Lower lobe of right lung (tissue), 2 donors: ENCODE measurements at regions not wholly inside any gene's neighbourhood (a gene's known extent, or its start where the extent isn't known, plus 50 kb on each side); places are given as distances from the start of the nearest gene placed in this dataset.

Experiments used
- ATAC-seq, 2 donors: fragments of 200-7000 bp; cut with Tn5 transposase; one replicate each; pipeline ENCODE4 v1.9.1; 2020 to 2022; ENCODE audit warnings: mild to moderate bottlenecking in 2 of 2, moderate library complexity in 2 of 2
- DNase-seq: peaks from one replicate; pipeline ENCODE4 v3.0.0-alpha.2; 2020
- H3K27ac ChIP-seq: fragments of 200-600 bp; one replicate; pipeline ENCODE4 v1.8.0; 2022
- H3K27me3 ChIP-seq: fragments of 200-600 bp; one replicate; pipeline ENCODE4 v1.8.0; 2022; ENCODE audit warnings: low read depth
- H3K36me3 ChIP-seq: fragments of 200-600 bp; one replicate; pipeline ENCODE4 v1.8.0; 2022; ENCODE audit warnings: mild to moderate bottlenecking
- H3K4me1 ChIP-seq: fragments of 200-600 bp; one replicate; pipeline ENCODE4 v1.8.0; 2022
- H3K4me3 ChIP-seq: fragments of 200-600 bp; one replicate; pipeline ENCODE4 v1.8.0; 2022; ENCODE audit warnings: mild to moderate bottlenecking
- H3K9me3 ChIP-seq: fragments of 200-600 bp; one replicate; pipeline ENCODE4 v1.8.0; 2022
- CTCF ChIP-seq: fragments of 200-600 bp; IDR thresholded peaks from one replicate; pipeline ENCODE4 v1.8.0; 2022; ENCODE audit warnings: antibody characterized with exemption, mild to moderate bottlenecking
- intact Hi-C: fragments of 100-400 bp; cut with DNase I; formaldehyde crosslinking; loops from one replicate; pipeline ENCODE4 v1.11.0; 2022
- donor health status: DM: no; HTN: yes; CAD: no; lungs with severe emphysema.

DNA sequence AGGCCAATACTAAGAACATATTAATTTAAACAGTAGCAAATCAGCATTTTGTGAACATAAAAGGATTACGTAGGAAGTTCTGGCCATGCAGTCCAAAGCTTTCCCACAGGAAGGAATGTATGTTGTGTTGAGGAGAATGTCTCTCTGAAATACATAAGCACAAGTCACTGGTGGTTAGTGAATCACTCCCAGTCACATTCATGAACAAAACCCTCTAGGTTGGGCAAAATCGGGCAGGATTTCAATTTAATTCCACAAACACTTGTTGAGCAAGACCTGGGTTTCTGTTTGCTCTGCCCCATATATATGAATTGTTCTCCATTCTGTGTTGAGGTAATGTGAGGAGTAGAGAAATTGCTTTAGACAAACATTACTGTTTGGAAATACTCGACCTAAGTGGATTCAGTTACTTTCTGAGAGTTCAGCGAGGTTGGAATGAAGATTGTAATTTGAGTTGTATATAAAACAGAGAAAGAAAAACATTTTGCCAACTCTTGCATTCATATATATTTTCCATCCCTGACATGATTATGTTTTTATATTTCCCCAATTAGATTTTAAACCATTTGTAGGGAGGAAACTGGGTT lies 127.6 kb upstream of the RPS23 start:
- H3K36me3 ChIP-seq: no peaks in the 10 kb centered on the region
- H3K27me3 ChIP-seq: no peaks in the 10 kb centered on the region
- H3K4me1 ChIP-seq: peaks cover 19% of the 10 kb centered on the region
- peak; percentile 85 to 87 for ATAC-seq
- TF ChIP-seq CTCF: no peak
- H3K9me3 ChIP-seq: peaks cover 10% of the 10 kb centered on the region
- DNase-seq: no peak
- peak overlapping the region; percentile 61 for H3K27ac ChIP-seq
- intact Hi-C loops: no loop called here
- H3K4me3 ChIP-seq: no peak overlapping the region

DNA sequence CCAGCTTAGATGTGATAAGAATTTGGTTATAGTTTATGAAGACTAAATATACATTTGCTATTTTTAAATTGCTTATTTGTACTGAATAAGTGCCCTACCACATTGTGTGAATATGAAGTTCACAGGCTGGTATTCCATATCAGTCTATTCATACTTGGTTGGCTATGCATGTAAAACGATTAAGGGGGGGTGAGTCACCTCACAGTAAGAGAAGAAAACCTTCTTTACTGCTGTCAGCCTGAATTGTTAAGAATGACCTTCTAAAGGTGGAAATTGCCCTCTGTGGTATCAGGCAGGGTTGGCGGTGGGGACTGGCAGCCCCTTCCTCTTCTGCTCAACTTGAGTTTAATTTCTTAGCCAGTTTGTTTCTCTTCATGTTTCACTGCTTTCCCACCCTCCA lies 127.0 kb upstream of the RPS23 start:
- H3K4me3 ChIP-seq: no peak overlapping the region
- H3K36me3 ChIP-seq: no peaks in the 10 kb centered on the region
- no peak for TF ChIP-seq CTCF
- no peak for DNase-seq
- ATAC-seq: no peak
- no peaks in the 10 kb centered on the region for H3K27me3 ChIP-seq
- H3K4me1 ChIP-seq: peaks cover 19% of the 10 kb centered on the region
- intact Hi-C loops: no loop called here
- peaks cover 10% of the 10 kb centered on the region for H3K9me3 ChIP-seq
- peak overlapping the region; percentile 61 for H3K27ac ChIP-seq

DNA sequence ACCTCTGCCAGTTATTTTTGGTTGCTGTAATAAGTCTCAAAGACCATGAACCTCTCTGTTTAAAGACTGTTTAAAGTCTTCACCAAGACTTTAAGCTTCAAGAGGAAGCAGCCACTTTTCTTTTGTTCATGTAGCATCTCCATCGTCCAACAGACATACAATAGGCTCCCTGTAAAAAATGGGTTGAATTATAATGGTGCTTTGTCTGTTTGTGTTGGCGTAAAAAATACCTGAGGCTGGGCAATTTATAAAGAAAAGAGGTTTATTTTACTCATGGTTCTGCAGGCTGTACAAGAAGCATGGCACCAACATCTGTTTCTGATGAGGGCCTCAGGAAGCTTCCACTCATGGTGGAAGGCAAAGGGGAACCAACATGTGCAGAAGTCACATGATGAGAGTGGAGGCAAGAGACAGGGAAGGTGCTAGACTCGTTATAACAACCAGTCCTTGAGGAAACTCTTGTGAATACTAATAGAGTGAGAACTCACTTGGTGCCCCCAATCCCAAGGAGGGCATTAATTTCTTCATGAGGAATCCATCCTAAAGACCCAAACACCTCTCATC lies 126.3 kb upstream of the RPS23 start:
- no peak for DNase-seq
- no peak for ATAC-seq
- no peak for TF ChIP-seq CTCF
- peaks cover 19% of the 10 kb centered on the region for H3K4me1 ChIP-seq
- H3K36me3 ChIP-seq: no peaks in the 10 kb centered on the region
- H3K27ac ChIP-seq: no peak overlapping the region
- intact Hi-C loops: no loop called here
- H3K4me3 ChIP-seq: no peak overlapping the region
- no peaks in the 10 kb centered on the region for H3K27me3 ChIP-seq
- H3K9me3 ChIP-seq: peaks cover 10% of the 10 kb centered on the region

DNA sequence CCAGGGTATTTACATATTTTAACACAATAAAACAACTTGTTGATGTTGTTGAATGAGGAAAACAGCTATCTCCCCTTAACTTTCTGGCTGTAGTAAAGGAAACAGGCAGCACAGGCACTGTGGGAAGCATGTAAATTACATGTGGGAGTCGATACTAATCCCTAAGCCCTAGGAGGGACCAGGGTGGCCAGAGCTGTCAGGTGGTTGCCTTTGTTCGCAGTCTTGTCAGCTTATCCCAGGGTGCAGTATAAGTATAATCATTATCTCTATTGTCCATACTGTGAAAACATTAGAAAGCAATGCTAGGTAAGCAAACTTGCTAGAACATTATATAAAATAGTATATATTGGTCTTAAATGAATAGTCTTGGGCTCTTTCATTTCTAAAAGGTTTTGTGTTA lies 125.6 kb upstream of the RPS23 start:
- H3K27me3 ChIP-seq: no peaks in the 10 kb centered on the region
- ATAC-seq (no peak), DNase-seq (no peak)
- H3K4me1 ChIP-seq: peaks cover 19% of the 10 kb centered on the region
- no peak for TF ChIP-seq CTCF
- no peaks in the 10 kb centered on the region for H3K36me3 ChIP-seq
- intact Hi-C loops: no loop called here
- peaks cover 10% of the 10 kb centered on the region for H3K9me3 ChIP-seq
- no peak overlapping the region for H3K27ac ChIP-seq
- H3K4me3 ChIP-seq: no peak overlapping the region

DNA sequence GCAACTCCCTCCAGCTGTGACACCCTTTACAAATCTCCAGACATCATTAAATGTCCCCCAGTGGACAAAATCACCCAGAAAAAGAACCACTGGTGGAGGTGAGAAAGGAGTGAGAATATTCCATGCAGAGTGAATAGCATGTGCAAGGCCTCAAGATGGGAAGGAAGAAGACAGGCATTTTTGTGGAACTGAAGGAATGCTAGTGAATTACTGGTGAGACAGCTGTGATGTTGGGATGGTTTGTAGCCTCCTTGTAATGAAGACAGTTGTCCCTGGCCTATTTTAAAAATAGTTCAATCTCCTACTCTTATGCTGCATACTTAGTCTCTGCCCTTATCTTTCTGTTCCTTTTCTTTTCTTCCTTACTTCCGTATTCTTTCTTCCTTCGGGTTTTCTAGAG lies 124.9 kb upstream of the RPS23 start:
- TF ChIP-seq CTCF: no peak
- Histone ChIP-seq H3K4me3 (no peak overlapping the region), H3K9me3 (peaks cover 10% of the 10 kb centered on the region), H3K36me3 (no peaks in the 10 kb centered on the region), H3K27me3 (no peaks in the 10 kb centered on the region), H3K27ac (no peak overlapping the region), H3K4me1 (peaks cover 19% of the 10 kb centered on the region)
- no peak for ATAC-seq
- no peak for DNase-seq
- intact Hi-C loops: no loop called here
